ENCODE measurements at regions not wholly inside any gene's neighbourhood (a gene's known extent, or its start where the extent isn't known, plus 50 kb on each side); places are given as distances from the start of the nearest gene placed in this dataset.

GRCh38 chr3:99430348-99431134 lies 207.9 kb upstream of the COL8A1 start:
- no peak for TF ChIP-seq POLR2A (IDR thresholded peaks at IDR 0.05)
- TF ChIP-seq CTCF (IDR thresholded peaks at IDR 0.05) = no peak

All from uterus (tissue), 2 donors.